H1 (cell line): ENCODE measurements at regions not wholly inside any gene's neighbourhood (a gene's known extent, or its start where the extent isn't known, plus 50 kb on each side); places are given as distances from the start of the nearest gene placed in this dataset.

Experiments
- CTCF ChIA-PET: fragments of 300-600 bp; sonication (Branson Sonifier 250); formaldehyde crosslinking; loops from one replicate; lab custom pipeline; 2021; ENCODE audit not compliant: partially characterized antibody; lab: Charles Lee
- POLR2A ChIA-PET: fragments of 300-600 bp; sonication (Branson Sonifier 250); formaldehyde crosslinking; loops from one replicate; lab custom pipeline; 2021; ENCODE audit warnings: inconsistent platforms; ENCODE audit not compliant: partially characterized antibody; lab: Charles Lee
- DNase-seq, 2 experiments: peaks; one replicate each; pipeline versions ENCODE4 v3.0.0 to v3.0.0-alpha.2; 2010 to 2022; ENCODE audit warnings: low spot score in 2 of 2, low read depth in 1 of 2, mixed read lengths in 1 of 2
- FAIRE-seq: peaks from 2 replicates; lab custom pipeline; 2011; peaks lifted over from hg19 to GRCh38; lab: Jason Lieb, UNC
- H2AFZ ChIP-seq: 2 replicates; pipeline ENCODE4 v1.8.1; 2012; ENCODE audit warnings: low read length, inconsistent platforms
- H2AK5ac ChIP-seq: 2 replicates; pipeline ENCODE4 v1.6.1; 2013; ENCODE audit warnings: low read depth, low read length
- H2BK120ac ChIP-seq: replicated peaks from 2 replicates; pipeline ENCODE3; 2013; ENCODE audit warnings: low read depth, low read length, inconsistent platforms
- H2BK12ac ChIP-seq: 2 replicates; pipeline ENCODE4 v1.6.1; 2013; ENCODE audit warnings: low read depth, low read length
- H2BK15ac ChIP-seq: 2 replicates; pipeline ENCODE4 v1.6.1; 2013; ENCODE audit warnings: low read length
- H2BK20ac ChIP-seq: 2 replicates; pipeline ENCODE4 v1.6.1; 2013; ENCODE audit warnings: low read length
- H2BK5ac ChIP-seq: 2 replicates; pipeline ENCODE4 v1.6.1; 2013; ENCODE audit warnings: low read depth, low read length
- H3K14ac ChIP-seq: 2 replicates; pipeline ENCODE4 v1.6.1; 2013; ENCODE audit warnings: inconsistent platforms; ENCODE audit not compliant: insufficient read length
- H3K18ac ChIP-seq: 2 replicates; pipeline ENCODE4 v1.6.1; 2013; ENCODE audit warnings: low read length; ENCODE audit errors: extremely low read depth
- H3K23ac ChIP-seq: 2 replicates; pipeline ENCODE4 v1.6.1; 2013; ENCODE audit warnings: inconsistent platforms; ENCODE audit not compliant: insufficient read length
- H3K23me2 ChIP-seq: 2 replicates; pipeline ENCODE4 v1.6.1; 2013; ENCODE audit warnings: low read depth, low read length
- H3K27ac ChIP-seq: 2 replicates; pipeline ENCODE4 v1.6.1; 2011; ENCODE audit warnings: low read depth, low read length, inconsistent platforms
- H3K27me3 ChIP-seq, 4 experiments: replicated peaks in 1 of 4; 1 replicate in 1 of 4; 2 replicates in 3 of 4; pipeline versions ENCODE4 v1.6.1 to v1.8.1; 2011 to 2013; ENCODE audit warnings: low read length in 3 of 4, mild to moderate bottlenecking in 3 of 4, inconsistent platforms in 2 of 4, mixed read lengths in 2 of 4, moderate library complexity in 1 of 4; ENCODE audit not compliant: control insufficient read depth in 3 of 4, insufficient read depth in 3 of 4; ENCODE audit errors: extremely low read depth in 1 of 4
- H3K36me3 ChIP-seq, 4 experiments: 2 replicates each; pipeline versions ENCODE4 v1.6.1 to v1.8.1; 2011 to 2013; ENCODE audit warnings: mild to moderate bottlenecking in 4 of 4, low read length in 3 of 4, moderate library complexity in 2 of 4, control low read depth in 1 of 4, inconsistent platforms in 1 of 4; ENCODE audit not compliant: insufficient read depth in 4 of 4, control insufficient read depth in 2 of 4
- H3K4ac ChIP-seq: replicated peaks from 2 replicates; pipeline ENCODE3; 2013; ENCODE audit warnings: low read length, low read depth, mixed read lengths, inconsistent platforms; ENCODE audit not compliant: insufficient read length
- H3K4me1 ChIP-seq, 4 experiments: replicated peaks in 1 of 4; 1 replicate in 1 of 4; 2 replicates in 3 of 4; pipeline versions ENCODE4 v1.6.1 to v1.8.1; 2011 to 2013; ENCODE audit warnings: low read length in 3 of 4, inconsistent platforms in 2 of 4, mixed read lengths in 1 of 4; ENCODE audit not compliant: insufficient read depth in 4 of 4, control insufficient read depth in 3 of 4
- H3K4me2 ChIP-seq, 2 experiments: 2 replicates each; pipeline versions ENCODE4 v1.6.1 to v1.8.1; 2011 to 2013; ENCODE audit warnings: low read depth in 2 of 2, low read length in 2 of 2, control low read depth in 1 of 2, inconsistent platforms in 1 of 2, mild to moderate bottlenecking in 1 of 2; ENCODE audit not compliant: insufficient read depth in 1 of 2
- H3K4me3 ChIP-seq, 4 experiments: fragments of 200-600, 300-600 bp in 1 of 4; sonication (generic), shearing (Covaris generic), sonication (Bioruptor Twin) in 1 of 4; 2 replicates each; pipeline versions ENCODE4 v1.5.1 to v1.8.1; 2011 to 2016; ENCODE audit warnings: low read length in 4 of 4, low read depth in 3 of 4, control low read depth in 2 of 4, inconsistent platforms in 2 of 4, mild to moderate bottlenecking in 2 of 4, mixed read lengths in 1 of 4, moderate library complexity in 1 of 4; ENCODE audit not compliant: insufficient read depth in 2 of 4; ENCODE audit errors: extremely low read depth in 1 of 4
- H3K56ac ChIP-seq: replicated peaks from 2 replicates; pipeline ENCODE3; 2013; ENCODE audit warnings: low read depth, mild to moderate bottlenecking, mixed read lengths, low read length, inconsistent platforms; ENCODE audit not compliant: insufficient read length
- H3K79me1 ChIP-seq: 2 replicates; pipeline ENCODE4 v1.6.1; 2013; ENCODE audit warnings: low read depth, low read length, control low read depth
- H3K79me2 ChIP-seq, 2 experiments: 2 replicates each; pipeline versions ENCODE4 v1.6.1 to v1.8.1; 2012 to 2013; ENCODE audit warnings: low read length in 2 of 2, mild to moderate bottlenecking in 2 of 2, inconsistent platforms in 1 of 2; ENCODE audit not compliant: insufficient read depth in 2 of 2, control insufficient read depth in 1 of 2
- H3K9ac ChIP-seq, 4 experiments: replicated peaks in 1 of 4; 1 replicate in 1 of 4; 2 replicates in 3 of 4; pipeline versions ENCODE4 v1.6.1 to v1.8.1; 2011 to 2013; ENCODE audit warnings: low read depth in 3 of 4, low read length in 3 of 4, control low read depth in 2 of 4, mild to moderate bottlenecking in 2 of 4, moderate library complexity in 2 of 4, inconsistent platforms in 1 of 4; ENCODE audit errors: extremely low read depth in 1 of 4
- H3K9me3 ChIP-seq, 2 experiments: 2 replicates each; pipeline versions ENCODE4 v1.6.1 to v1.8.1; 2012 to 2013; ENCODE audit warnings: mild to moderate bottlenecking in 2 of 2, moderate library complexity in 2 of 2, control low read depth in 1 of 2, inconsistent platforms in 1 of 2, low read depth in 1 of 2, low read length in 1 of 2, mixed read lengths in 1 of 2; ENCODE audit not compliant: insufficient read depth in 2 of 2
- H4K20me1 ChIP-seq, 2 experiments: replicated peaks in 1 of 2; 2 replicates each; pipeline versions ENCODE3 to v1.8.1; 2011 to 2013; ENCODE audit warnings: inconsistent platforms in 2 of 2, low read length in 2 of 2, mild to moderate bottlenecking in 1 of 2; ENCODE audit not compliant: insufficient read depth in 2 of 2, control insufficient read depth in 1 of 2
- H4K5ac ChIP-seq: 2 replicates; pipeline ENCODE4 v1.6.1; 2013; ENCODE audit warnings: low read length, low read depth, mixed read lengths, inconsistent platforms; ENCODE audit not compliant: insufficient read length
- H4K8ac ChIP-seq: 2 replicates; pipeline ENCODE4 v1.8.0; 2013; ENCODE audit warnings: mild to moderate bottlenecking, moderate library complexity, low read length, inconsistent platforms; ENCODE audit not compliant: insufficient read depth; ENCODE audit errors: extremely low read depth
- H4K91ac ChIP-seq: replicated peaks from 2 replicates; pipeline ENCODE3; 2013; ENCODE audit warnings: low read length, mixed read lengths, inconsistent platforms; ENCODE audit not compliant: insufficient read length
- JUND ChIP-seq: IDR thresholded peaks from 2 replicates; pipeline ENCODE4 v1.6.1; 2011; ENCODE audit warnings: mild to moderate bottlenecking, improper control_type of control experiment, low read length
- PHF8 ChIP-seq: fragments of 200-600 bp; sonication (generic); conservative IDR thresholded peaks from 2 replicates; pipeline ENCODE4 v1.7.1; 2012; ENCODE audit warnings: low read depth, mild to moderate bottlenecking, inconsistent platforms, low read length, moderate library complexity
- RNF2 ChIP-seq: fragments of 200-900, 300-1000 bp; sonication (generic); IDR thresholded peaks from 2 replicates; pipeline ENCODE4 v1.7.1; 2016; ENCODE audit warnings: borderline replicate concordance, low read depth, mild to moderate bottlenecking, antibody characterized with exemption, low read length; ENCODE audit not compliant: poor library complexity, severe bottlenecking; ENCODE audit errors: missing control alignments
- SAP30 ChIP-seq: fragments of 300-600 bp; sonication (generic); IDR thresholded peaks from 2 replicates; pipeline ENCODE4 v1.7.1; 2012; ENCODE audit warnings: low read length, moderate library complexity, mild to moderate bottlenecking, inconsistent platforms; ENCODE audit not compliant: insufficient read depth, insufficient replicate concordance
- SIN3A ChIP-seq, 2 experiments: IDR thresholded peaks in 1 of 2; conservative IDR thresholded peaks in 1 of 2; 2 replicates each; pipeline ENCODE4 v1.6.1; 2011 to 2012; ENCODE audit warnings: low read length in 2 of 2, improper control_type of control experiment in 1 of 2, low read depth in 1 of 2, mild to moderate bottlenecking in 1 of 2
- TAF1 ChIP-seq: IDR thresholded peaks from 2 replicates; pipeline ENCODE4 v1.6.1; 2011; ENCODE audit warnings: mild to moderate bottlenecking, low read depth, low read length
- TCF12 ChIP-seq: IDR thresholded peaks from 2 replicates; pipeline ENCODE4 v1.6.1; 2011; ENCODE audit warnings: low read depth, mild to moderate bottlenecking, low read length
- ZNF274 ChIP-seq: IDR thresholded peaks from 2 replicates; pipeline ENCODE4 v1.7.0; 2012; ENCODE audit warnings: low read length, borderline replicate concordance; ENCODE audit errors: extremely low read depth
- WGBS, 2 experiments: shearing (Covaris generic) in 1 of 2; methylation state at CpG; one replicate each; pipeline versions ENCODE4 v1.1.6 to v1.1.7; 2013 to 2015; ENCODE audit warnings: low lambda C conversion rate in 2 of 2, mixed read lengths in 2 of 2, inconsistent platforms in 1 of 2, low coverage in 1 of 2, missing lambda C conversion rate in 1 of 2; ENCODE audit not compliant: insufficient replicate concordance in 2 of 2, insufficient coverage in 1 of 2, insufficient read length in 1 of 2; ENCODE audit errors: extremely low coverage in 1 of 2, missing lambda C conversion rate in 1 of 2; 5-methylcytosine and 5-hydroxymethylcytosine counted together
- TF ChIP-seq, protein P1 (sequence below): IDR thresholded peaks from 2 replicates; pipeline ENCODE4 v1.6.1; 2011; ENCODE audit warnings: low read length, improper control_type of control experiment
- TF ChIP-seq, protein P2 (sequence below), 3 experiments: IDR thresholded peaks; 1 replicate in 2 of 3; 2 replicates in 1 of 3; pipeline versions ENCODE4 v1.5.1 to v1.6.1; 2011; ENCODE audit warnings: low read length in 3 of 3, mild to moderate bottlenecking in 3 of 3, inconsistent platforms in 2 of 3, low read depth in 1 of 3, moderate library complexity in 1 of 3; ENCODE audit not compliant: insufficient read depth in 1 of 3; ENCODE audit errors: control extremely low read depth in 1 of 3

GRCh38 chr14:66365388-66365787 lies 120.8 kb upstream of the CCDC196 start:
- Histone ChIP-seq H2AFZ (no peak overlapping the region), H3K18ac (no peak overlapping the region), H2AK5ac (no peak overlapping the region), H3K27me3 (no peaks in the 10 kb centered on the region), H3K14ac (no peak overlapping the region), H4K20me1 (no peaks in the 10 kb centered on the region), H2BK15ac (no peak overlapping the region), H3K4me1 (no peaks in the 10 kb centered on the region), H3K4me2 (no peak overlapping the region), H2BK12ac (no peak overlapping the region), H3K36me3 (no peaks in the 10 kb centered on the region), H3K23me2 (no peaks in the 10 kb centered on the region), H3K56ac (no peak overlapping the region), H4K8ac (no peak overlapping the region), H3K9me3 (no peaks in the 10 kb centered on the region), H3K23ac (no peak overlapping the region), H3K79me2 (no peaks in the 10 kb centered on the region), H3K4ac (no peak overlapping the region), H3K27ac (no peak overlapping the region), H4K91ac (no peak overlapping the region), H2BK20ac (no peak overlapping the region), H3K9ac (no peak overlapping the region), H4K5ac (no peak overlapping the region), H3K4me3 (no peak overlapping the region), H3K79me1 (no peaks in the 10 kb centered on the region; the same call in 1 of the 2 replicates), H2BK120ac (no peak overlapping the region), H2BK5ac (no peak overlapping the region)
- 99% methylated on average over 4 of the region's 4 CpGs; no CpG with 5 or more reads in 1 of the 2 experiments for WGBS, 2 experiments
- ChIA-PET CTCF (no interaction called here), POLR2A (no interaction called here)
- FAIRE-seq (no peak), DNase-seq (no peak)
- no peak for TF ChIP-seq ZNF274
- TF ChIP-seq, protein P1, sequence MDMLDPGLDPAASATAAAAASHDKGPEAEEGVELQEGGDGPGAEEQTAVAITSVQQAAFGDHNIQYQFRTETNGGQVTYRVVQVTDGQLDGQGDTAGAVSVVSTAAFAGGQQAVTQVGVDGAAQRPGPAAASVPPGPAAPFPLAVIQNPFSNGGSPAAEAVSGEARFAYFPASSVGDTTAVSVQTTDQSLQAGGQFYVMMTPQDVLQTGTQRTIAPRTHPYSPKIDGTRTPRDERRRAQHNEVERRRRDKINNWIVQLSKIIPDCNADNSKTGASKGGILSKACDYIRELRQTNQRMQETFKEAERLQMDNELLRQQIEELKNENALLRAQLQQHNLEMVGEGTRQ, result no peak
- no peak for TF ChIP-seq TAF1
- no peak for TF ChIP-seq PHF8
- no peak for TF ChIP-seq SIN3A (conservative IDR thresholded peaks at IDR 0.05 in 1 of 2, IDR thresholded peaks at IDR 0.05 in 1 of 2; ENCODE audit: low read depth in 1 of 2, low read length in 2 of 2)
- no peak for TF ChIP-seq TCF12
- no peak for TF ChIP-seq RNF2
- TF ChIP-seq SAP30, result no peak
- TF ChIP-seq, protein P2, sequence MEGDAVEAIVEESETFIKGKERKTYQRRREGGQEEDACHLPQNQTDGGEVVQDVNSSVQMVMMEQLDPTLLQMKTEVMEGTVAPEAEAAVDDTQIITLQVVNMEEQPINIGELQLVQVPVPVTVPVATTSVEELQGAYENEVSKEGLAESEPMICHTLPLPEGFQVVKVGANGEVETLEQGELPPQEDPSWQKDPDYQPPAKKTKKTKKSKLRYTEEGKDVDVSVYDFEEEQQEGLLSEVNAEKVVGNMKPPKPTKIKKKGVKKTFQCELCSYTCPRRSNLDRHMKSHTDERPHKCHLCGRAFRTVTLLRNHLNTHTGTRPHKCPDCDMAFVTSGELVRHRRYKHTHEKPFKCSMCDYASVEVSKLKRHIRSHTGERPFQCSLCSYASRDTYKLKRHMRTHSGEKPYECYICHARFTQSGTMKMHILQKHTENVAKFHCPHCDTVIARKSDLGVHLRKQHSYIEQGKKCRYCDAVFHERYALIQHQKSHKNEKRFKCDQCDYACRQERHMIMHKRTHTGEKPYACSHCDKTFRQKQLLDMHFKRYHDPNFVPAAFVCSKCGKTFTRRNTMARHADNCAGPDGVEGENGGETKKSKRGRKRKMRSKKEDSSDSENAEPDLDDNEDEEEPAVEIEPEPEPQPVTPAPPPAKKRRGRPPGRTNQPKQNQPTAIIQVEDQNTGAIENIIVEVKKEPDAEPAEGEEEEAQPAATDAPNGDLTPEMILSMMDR (IDR thresholded peaks at IDR 0.05; ENCODE audit: control extremely low read depth in 1 of 3, insufficient read depth in 1 of 3, low read depth in 1 of 3, low read length in 3 of 3), result no peak
- TF ChIP-seq JUND, result no peak
